ENCODE measurements at regions not wholly inside any gene's neighbourhood (a gene's known extent, or its start where the extent isn't known, plus 50 kb on each side); places are given as distances from the start of the nearest gene placed in this dataset.

- no peaks in the 10 kb centered on the region for H3K36me3 ChIP-seq (ENCODE audit: control insufficient read depth, insufficient read depth, low read length)
- ChIA-PET POLR2A (no interaction called here), CTCF (no interaction called here)
- no peak for DNase-seq (ENCODE audit: low read depth)
- TF ChIP-seq CTCF (IDR thresholded peaks at IDR 0.05; ENCODE audit: insufficient read depth, low read depth, low read length), result no peak
- no peaks in the 10 kb centered on the region for H3K27me3 ChIP-seq (ENCODE audit: control insufficient read depth, insufficient read depth, low read length)
- H3K4me3 ChIP-seq (ENCODE audit: low read depth, low read length), result no peak overlapping the region
Measured at GRCh38 chr12:90333424-90333823, 621.6 kb downstream of the CCER1 start.

- DNase-seq (ENCODE audit: low read depth), result no peak
- Histone ChIP-seq H3K4me3 (ENCODE audit: low read depth, low read length) (no peak overlapping the region), H3K27me3 (ENCODE audit: control insufficient read depth, insufficient read depth, low read length) (no peaks in the 10 kb centered on the region), H3K36me3 (ENCODE audit: control insufficient read depth, insufficient read depth, low read length) (no peaks in the 10 kb centered on the region)
- ChIA-PET POLR2A (no interaction called here), CTCF (no interaction called here)
- no peak for TF ChIP-seq CTCF (IDR thresholded peaks at IDR 0.05; ENCODE audit: insufficient read depth, low read depth, low read length)
Measured at GRCh38 chr12:90331821-90332220, 623.2 kb downstream of the CCER1 start.

- ChIA-PET POLR2A (no interaction called here), CTCF (no interaction called here)
- DNase-seq (ENCODE audit: low read depth), result no peak
- Histone ChIP-seq H3K36me3 (ENCODE audit: control insufficient read depth, insufficient read depth, low read length) (no peaks in the 10 kb centered on the region), H3K27me3 (ENCODE audit: control insufficient read depth, insufficient read depth, low read length) (no peaks in the 10 kb centered on the region), H3K4me3 (ENCODE audit: low read depth, low read length) (no peak overlapping the region)
- no peak for TF ChIP-seq CTCF (IDR thresholded peaks at IDR 0.05; ENCODE audit: insufficient read depth, low read depth, low read length)
Measured at GRCh38 chr12:90331262-90331661, 622.6 kb upstream of the ATP2B1 start.

- H3K27me3 ChIP-seq (ENCODE audit: control insufficient read depth, insufficient read depth, low read length), result no peaks in the 10 kb centered on the region
- ChIA-PET POLR2A (interaction anchor here (0.6 kb wide), 1 partner anchor 598 kb away, joined by 9 read pairs; no protein-coding TSS in a partner anchor), CTCF (interaction anchor here (0.6 kb wide), 1 partner anchor 311 kb away, joined by 4 read pairs; no protein-coding TSS in a partner anchor)
- TF ChIP-seq CTCF (IDR thresholded peaks at IDR 0.05; ENCODE audit: insufficient read depth, low read depth, low read length), result no peak
- no peak for DNase-seq (ENCODE audit: low read depth)
- no peak overlapping the region for H3K4me3 ChIP-seq (ENCODE audit: low read depth, low read length)
- no peaks in the 10 kb centered on the region for H3K36me3 ChIP-seq (ENCODE audit: control insufficient read depth, insufficient read depth, low read length)
Measured at GRCh38 chr12:90327793-90328743, 619.4 kb upstream of the ATP2B1 start.

- POLR2A ChIA-PET, result no interaction called here
- DNase-seq (ENCODE audit: low read depth), result no peak
- no peak for TF ChIP-seq CTCF (IDR thresholded peaks at IDR 0.05; ENCODE audit: insufficient read depth, low read depth, low read length)
- Histone ChIP-seq H3K27me3 (ENCODE audit: control insufficient read depth, insufficient read depth, low read length) (no peaks in the 10 kb centered on the region), H3K4me3 (ENCODE audit: low read depth, low read length) (no peak overlapping the region), H3K36me3 (ENCODE audit: control insufficient read depth, insufficient read depth, low read length) (no peaks in the 10 kb centered on the region)
- CTCF ChIA-PET, result no interaction called here
Measured at GRCh38 chr12:90323217-90323616, 614.6 kb upstream of the ATP2B1 start.

All from BJ (cell line).